HG03103 (cell line): ENCODE measurements at regions not wholly inside any gene's neighbourhood (a gene's known extent, or its start where the extent isn't known, plus 50 kb on each side); places are given as distances from the start of the nearest gene placed in this dataset.
A peak's percentile ranks its signal among the peaks of the same experiment; 100 is the strongest.

Experiments
- ATAC-seq: cut with Tn5 transposase; IDR thresholded peaks from one replicate; pipeline ENCODE4 v1.9.1; 2021; ENCODE audit warnings: low read depth; ENCODE audit not compliant: unreplicated experiment

DNA sequence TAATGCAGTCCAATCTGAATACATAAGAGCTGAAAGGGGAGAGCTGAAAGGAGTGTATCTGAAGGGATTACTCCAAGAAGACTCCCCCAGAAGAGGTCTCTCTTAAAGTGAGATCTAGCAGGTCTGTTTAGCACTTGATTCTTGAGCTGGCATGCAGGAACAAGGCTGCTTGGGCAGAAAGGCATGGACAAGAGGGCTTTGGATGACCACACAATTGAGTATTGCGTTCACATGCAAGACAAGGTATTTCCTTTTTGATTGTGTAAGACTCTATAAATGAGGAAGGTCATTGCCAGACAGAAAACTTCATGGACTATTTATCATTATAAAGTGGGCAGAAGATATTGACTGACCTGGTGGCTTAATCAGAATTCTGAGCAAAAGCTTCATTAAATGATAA is 145.5 kb upstream of the AFF2 start:
- no peak for ATAC-seq

DNA sequence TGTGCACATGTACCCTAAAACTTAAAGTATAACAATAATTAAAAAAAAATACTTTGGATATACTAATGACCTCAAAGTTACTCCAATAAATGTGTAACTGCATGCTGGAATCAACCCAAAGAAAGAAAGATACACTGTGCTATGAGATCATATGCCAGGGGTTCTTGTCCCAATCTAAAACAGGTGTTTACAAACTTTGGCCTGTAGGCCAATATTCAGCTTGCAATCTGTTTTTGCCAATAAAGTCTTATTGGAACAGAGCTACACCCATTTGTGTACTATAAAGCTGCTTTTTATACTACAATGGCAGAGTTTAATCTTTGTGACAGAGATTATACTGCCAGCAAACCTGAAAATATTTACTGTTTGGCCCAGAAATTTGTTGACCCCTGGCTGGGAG is 138.8 kb upstream of the AFF2 start:
- ATAC-seq, result no peak

DNA sequence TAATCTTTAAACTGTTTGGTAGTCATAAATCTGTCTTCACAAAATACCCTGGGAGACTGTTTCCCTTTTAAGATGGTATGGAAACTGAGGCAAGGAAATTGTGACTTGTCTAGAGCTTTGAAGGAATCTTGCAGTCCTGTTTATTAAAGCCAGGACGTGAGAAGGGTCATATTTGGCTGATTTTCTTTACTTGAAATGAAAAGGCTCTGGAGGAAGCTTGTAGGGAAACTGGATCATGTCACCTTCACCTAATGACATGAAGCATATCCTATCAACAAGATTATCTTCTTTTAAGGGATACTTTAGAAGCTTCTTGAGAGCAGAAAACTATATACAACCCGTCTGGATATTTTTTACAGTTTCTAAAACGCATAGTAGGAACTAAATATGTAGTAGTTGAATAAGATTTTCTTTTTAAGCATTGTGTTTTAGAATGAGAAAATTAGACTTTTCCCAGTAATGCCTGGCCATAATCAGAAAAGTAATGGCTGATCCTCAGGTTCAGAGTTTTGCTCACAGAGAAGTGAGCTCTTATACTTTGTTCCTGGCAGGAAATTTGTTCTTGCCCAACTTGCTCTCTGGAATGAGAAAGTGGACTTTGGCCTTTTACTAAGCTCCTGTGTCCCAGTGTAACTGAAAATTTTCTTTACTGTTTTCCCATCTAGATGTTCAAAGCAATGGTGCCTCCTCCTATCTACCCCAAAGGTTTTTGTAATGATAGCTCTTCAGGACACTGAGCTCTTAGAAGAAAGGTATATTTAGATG is 136.8 kb upstream of the AFF2 start:
- no peak for ATAC-seq

GRCh38 chrX:148365233-148365632 is 135.2 kb upstream of the AFF2 start:
- no peak for ATAC-seq

GRCh38 chrX:148371291-148371690 is 129.1 kb upstream of the AFF2 start:
- ATAC-seq, result no peak

GRCh38 chrX:148372925-148373324 is 127.5 kb upstream of the AFF2 start:
- no peak for ATAC-seq

GRCh38 chrX:148376342-148376741 is 124.1 kb upstream of the AFF2 start:
- ATAC-seq, result no peak

DNA sequence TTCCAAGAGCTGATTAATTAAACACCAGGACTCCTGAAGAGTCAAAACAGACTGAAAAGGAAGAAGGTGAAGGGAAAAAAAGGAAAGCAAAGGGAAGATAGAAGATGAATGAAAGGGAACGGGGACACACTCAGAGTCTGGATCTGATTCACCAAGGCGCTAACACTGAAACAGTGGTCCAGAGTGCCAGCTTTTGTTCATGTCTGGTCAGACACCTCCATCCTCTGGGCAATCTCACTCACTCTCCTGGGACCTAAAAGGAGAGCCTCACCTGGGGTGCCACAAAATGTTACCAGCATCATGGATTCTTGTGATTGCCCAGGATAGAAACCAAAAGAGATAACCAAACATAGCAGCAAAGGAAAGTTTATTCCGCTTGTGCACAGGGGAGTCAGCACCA is 120.3 kb upstream of the AFF2 start:
- ATAC-seq, result no peak

DNA sequence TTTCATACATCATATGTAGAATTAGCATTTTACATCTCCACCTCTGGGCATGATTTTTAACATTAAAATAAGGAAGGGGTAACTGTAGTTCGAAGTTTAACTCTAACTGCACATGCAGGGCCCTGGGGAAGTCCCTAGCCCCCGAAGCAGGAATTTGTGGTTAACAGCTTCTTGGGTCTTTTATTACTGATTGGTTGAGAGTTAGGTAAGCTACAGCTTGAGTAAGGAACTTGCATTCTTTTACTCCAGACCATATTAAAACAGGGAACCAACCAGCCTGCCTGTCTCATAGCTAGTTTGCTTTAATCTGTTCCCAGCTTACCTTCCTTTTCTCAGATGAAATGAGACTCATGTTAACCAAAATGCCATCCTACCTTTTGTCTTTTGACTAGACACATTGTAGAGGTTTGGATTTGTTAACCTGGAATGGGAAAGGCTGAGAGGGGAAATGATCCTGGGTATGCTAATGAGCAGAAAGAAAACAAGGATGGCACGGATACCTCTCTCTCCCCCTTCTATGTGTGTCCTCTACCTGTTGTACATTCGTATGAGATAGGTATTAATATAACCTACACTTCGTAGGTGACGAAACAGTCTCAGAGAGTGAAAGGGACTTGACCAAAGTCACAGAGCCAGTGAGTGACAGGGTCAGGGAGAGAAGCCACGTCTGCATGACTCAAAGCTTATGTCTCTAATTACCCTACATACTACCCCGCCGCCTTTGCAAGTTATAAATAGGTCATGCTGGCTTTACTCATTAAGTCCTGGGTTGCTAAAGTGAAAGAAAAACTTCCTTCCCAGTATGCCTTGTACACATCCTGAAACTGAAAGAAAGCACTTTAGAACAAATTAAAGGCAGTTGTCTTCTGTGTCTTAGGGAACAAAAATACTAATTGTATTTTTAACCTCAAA is 119.5 kb upstream of the AFF2 start:
- peak; percentile 73 for ATAC-seq

GRCh38 chrX:148381603-148382002 is 118.8 kb upstream of the AFF2 start:
- ATAC-seq, result peak; percentile 12

DNA sequence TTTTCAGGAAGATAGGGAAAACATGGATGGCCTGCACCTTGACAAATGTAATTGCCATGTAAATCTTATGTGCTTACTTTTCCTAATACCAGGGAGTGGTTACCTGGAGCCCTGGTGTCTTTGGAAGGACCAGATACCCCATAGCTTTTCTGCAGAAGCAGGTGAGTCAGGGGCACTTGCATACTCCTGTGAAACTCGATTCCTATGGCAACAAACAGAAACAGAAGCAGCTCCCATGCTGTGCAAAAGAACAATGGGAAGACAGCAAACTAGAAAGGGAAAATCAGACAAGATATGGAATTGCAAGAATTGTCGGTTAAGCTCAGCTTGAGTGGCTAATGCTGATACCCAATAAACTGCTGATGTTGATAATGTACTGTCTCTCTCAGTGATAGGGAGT is 117.4 kb upstream of the AFF2 start:
- no peak for ATAC-seq

- ATAC-seq, result no peak
Measured at GRCh38 chrX:148385471-148385870, 114.9 kb upstream of the AFF2 start.

- ATAC-seq, result no peak
Measured at GRCh38 chrX:148389629-148390028, 110.8 kb upstream of the AFF2 start.

DNA sequence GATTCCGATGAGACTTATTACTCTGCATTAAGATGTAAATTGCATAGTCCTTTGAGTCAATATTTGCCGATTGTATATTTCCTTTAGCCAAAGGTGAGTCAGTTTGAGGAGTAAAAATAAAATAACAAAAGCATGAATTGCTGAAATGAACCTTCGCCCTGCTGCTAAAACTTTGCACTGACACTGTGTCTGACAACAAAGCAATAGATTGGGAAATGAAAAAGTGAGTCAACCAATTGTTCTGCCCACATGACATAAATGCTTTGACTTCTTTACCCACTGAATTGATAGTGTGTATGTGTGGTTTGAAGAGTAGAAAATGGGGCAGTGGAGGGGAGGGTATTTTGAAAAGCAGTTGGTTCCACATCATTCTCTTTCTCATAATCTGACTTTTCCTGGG is 88.4 kb upstream of the AFF2 start:
- ATAC-seq, result no peak

DNA sequence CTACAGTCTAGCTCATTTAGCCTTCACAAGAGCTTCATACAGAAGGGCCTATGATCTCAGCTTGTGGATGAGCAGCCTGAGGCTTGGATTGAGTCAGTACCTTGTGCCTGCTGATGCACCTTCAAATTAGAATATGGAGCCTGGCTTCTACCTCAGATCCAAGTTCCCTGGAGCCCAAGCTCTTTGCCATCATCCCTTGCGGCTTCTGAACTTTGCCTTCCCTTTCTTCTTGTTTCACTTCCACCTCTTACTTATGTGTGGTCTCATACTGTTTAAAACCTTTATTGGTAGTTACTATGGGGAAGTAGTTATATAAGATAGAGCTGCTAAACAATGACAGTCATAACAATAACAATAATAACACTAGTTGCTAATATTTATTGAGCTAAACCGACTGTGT is 84.3 kb upstream of the AFF2 start:
- no peak for ATAC-seq

DNA sequence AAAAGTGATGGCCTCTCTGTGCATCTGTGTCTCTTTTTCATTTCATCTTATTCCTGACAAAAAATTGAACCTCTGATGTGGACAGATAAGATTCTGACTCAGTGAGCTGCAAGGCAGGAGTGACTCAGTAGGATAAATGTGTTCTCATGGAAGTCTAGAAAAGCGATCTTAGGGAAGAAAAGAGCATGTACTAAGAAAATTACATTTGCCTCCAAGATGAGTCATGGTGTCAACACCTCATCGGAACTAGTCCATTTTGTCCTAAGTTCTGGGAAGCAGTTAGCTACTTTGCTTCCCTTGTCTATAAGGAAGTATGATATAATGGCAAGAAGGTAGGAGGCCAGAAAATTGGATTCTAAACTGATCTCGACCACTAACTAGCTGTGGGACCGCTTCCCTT is 83.5 kb upstream of the AFF2 start:
- ATAC-seq, result no peak

DNA sequence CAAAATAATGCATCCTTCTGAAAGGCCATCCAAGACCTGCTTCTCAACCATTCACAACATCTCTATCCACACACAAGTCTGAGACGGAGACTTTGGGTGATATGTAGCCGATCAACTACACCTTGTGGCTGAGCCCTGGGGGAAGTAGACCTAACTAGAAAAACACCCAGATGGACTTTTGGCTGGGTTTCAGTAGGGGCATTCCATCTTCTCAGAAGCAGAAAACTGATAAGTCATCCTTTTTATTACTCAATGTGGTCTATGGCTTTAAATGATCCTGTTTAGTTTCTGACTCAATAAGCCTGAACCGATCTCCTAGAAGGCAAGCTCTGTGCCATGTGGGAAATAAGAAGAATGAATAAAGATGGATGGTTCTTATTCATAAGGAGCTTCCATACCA is 82.5 kb upstream of the AFF2 start:
- ATAC-seq, result no peak

- no peak for ATAC-seq
Measured at GRCh38 chrX:148422526-148422925, 77.9 kb upstream of the AFF2 start.

DNA sequence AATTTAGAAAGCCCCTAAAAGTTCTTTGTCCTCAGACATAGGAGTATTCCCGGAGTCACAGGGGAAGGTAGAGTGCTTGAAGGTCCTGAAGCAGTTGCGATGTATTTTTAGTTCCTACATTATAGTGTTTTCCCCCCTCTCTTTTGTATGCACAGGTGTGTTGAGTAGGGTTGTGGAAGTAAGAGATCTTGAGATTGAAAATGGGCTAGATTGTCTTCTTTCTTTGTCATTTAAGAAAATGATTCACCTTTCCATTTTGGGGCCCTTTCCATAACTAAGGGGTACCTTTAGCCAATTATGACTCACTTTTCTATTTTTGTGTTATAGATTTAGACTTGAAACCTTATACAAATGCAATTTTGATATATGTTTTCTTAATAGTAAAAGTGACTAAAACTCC is 75.8 kb upstream of the AFF2 start:
- ATAC-seq, result no peak

- no peak for ATAC-seq
Measured at GRCh38 chrX:148426467-148426866, 74.0 kb upstream of the AFF2 start.

GRCh38 chrX:148441387-148441786 is 59.0 kb upstream of the AFF2 start:
- ATAC-seq, result no peak

- no peak for ATAC-seq
Measured at GRCh38 chrX:148443216-148443615, 57.2 kb upstream of the AFF2 start.
